Smooth muscle cell (in vitro differentiated cells): ENCODE measurements at regions not wholly inside any gene's neighbourhood (a gene's known extent, or its start where the extent isn't known, plus 50 kb on each side); places are given as distances from the start of the nearest gene placed in this dataset.

Experiments used
- DNase-seq: peaks from one replicate; lab custom pipeline; 2025; ENCODE audit not compliant: unreplicated experiment; lab: John Stamatoyannopoulos, UW
- H2AFZ ChIP-seq: fragments of 200-600 bp; sonication (generic); 2 replicates; pipeline ENCODE4 v1.6.0; 2016; ENCODE audit warnings: antibody characterized with exemption, low read depth, mild to moderate bottlenecking
- H3F3A ChIP-seq: fragments of 200-600 bp; sonication (generic); 2 replicates; pipeline ENCODE4 v1.6.0; 2017; ENCODE audit warnings: antibody characterized with exemption, low read depth
- H3K27ac ChIP-seq: fragments of 200-600 bp; sonication (generic); 2 replicates; pipeline ENCODE4 v1.5.1; 2016; ENCODE audit warnings: low read depth, mild to moderate bottlenecking
- H3K27me3 ChIP-seq: fragments of 200-600 bp; sonication (generic); 2 replicates; pipeline ENCODE4 v1.6.1; 2016; ENCODE audit warnings: low read depth, mild to moderate bottlenecking
- H3K36me3 ChIP-seq: fragments of 200-600 bp; sonication (generic); 2 replicates; pipeline ENCODE4 v1.5.1; 2016; ENCODE audit warnings: low read depth
- H3K4me1 ChIP-seq: fragments of 200-600 bp; sonication (generic); 2 replicates; pipeline ENCODE4 v1.5.1; 2016; ENCODE audit warnings: low read depth
- H3K4me2 ChIP-seq: fragments of 200-600 bp; sonication (generic); 2 replicates; pipeline ENCODE4 v1.6.0; 2016; ENCODE audit warnings: mild to moderate bottlenecking
- H3K4me3 ChIP-seq: fragments of 200-600 bp; sonication (generic); 2 replicates; pipeline ENCODE4 v1.5.1; 2016; ENCODE audit warnings: mild to moderate bottlenecking
- H3K79me2 ChIP-seq: fragments of 200-600 bp; sonication (generic); 2 replicates; pipeline ENCODE4 v1.6.0; 2016; ENCODE audit warnings: low read depth, mild to moderate bottlenecking
- H3K9ac ChIP-seq: fragments of 200-600 bp; sonication (generic); 2 replicates; pipeline ENCODE4 v1.6.0; 2016; ENCODE audit warnings: low read depth
- H3K9me3 ChIP-seq: fragments of 200-600 bp; sonication (generic); replicated peaks from 2 replicates; pipeline ENCODE4 v1.5.1; 2016; ENCODE audit warnings: low read depth
- H4K20me1 ChIP-seq: fragments of 200-600 bp; sonication (generic); 2 replicates; pipeline ENCODE4 v1.6.0; 2016; ENCODE audit warnings: low read depth
- WGBS: methylation state at CpG from one replicate; pipeline ENCODE4 v1.1.7; 2016; ENCODE audit warnings: low lambda C conversion rate; 5-methylcytosine and 5-hydroxymethylcytosine counted together
- TF ChIP-seq, protein P1 (sequence below): fragments of 200-600 bp; sonication (generic); IDR thresholded peaks from 2 replicates; pipeline ENCODE4 v1.5.1; 2017; ENCODE audit warnings: borderline replicate concordance, mild to moderate bottlenecking, antibody characterized with exemption; ENCODE audit not compliant: insufficient read depth, poor library complexity, severe bottlenecking

DNA sequence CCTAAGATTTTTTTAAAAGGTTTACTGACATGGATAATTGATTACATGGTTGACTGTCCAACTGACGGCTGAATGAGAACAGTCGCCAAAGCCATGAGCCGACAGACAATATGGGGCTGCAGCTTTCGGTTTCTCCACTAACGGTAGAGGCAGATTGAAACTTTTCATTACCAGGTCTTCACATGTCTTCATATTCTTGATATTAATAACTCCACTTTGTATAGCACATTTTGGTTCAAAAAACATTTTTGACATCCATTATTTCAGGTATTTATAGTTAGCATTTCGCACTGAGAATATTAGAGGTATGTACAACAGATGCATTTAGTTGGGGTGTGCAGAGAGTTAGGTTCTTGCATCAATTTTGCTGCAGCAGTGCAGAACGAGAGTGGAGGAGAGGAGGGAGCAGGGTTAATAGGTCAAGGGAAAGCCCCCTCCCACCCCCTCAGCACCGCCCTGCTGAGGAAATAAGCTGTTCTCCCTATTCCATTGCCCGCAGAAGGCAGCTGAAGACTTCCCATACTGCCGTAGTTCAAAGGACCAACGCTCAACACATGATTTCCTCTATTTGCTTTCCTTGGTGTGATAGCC lies 73.6 kb upstream of the ADTRP start:
- Histone ChIP-seq H3K4me3 (no peak overlapping the region), H3F3A (peaks cover 10% of the 10 kb centered on the region), H3K36me3 (no peaks in the 10 kb centered on the region), H3K79me2 (no peaks in the 10 kb centered on the region), H3K4me1 (peaks cover 6% of the 10 kb centered on the region), H2AFZ (no peak overlapping the region), H3K9ac (no peak overlapping the region), H4K20me1 (no peaks in the 10 kb centered on the region), H3K4me2 (no peak overlapping the region), H3K27ac (no peak overlapping the region), H3K27me3 (no peaks in the 10 kb centered on the region), H3K9me3 (no peaks in the 10 kb centered on the region)
- WGBS: 86% methylated on average over 11 of the region's 11 CpGs
- DNase-seq: no peak
- TF ChIP-seq, protein P1, sequence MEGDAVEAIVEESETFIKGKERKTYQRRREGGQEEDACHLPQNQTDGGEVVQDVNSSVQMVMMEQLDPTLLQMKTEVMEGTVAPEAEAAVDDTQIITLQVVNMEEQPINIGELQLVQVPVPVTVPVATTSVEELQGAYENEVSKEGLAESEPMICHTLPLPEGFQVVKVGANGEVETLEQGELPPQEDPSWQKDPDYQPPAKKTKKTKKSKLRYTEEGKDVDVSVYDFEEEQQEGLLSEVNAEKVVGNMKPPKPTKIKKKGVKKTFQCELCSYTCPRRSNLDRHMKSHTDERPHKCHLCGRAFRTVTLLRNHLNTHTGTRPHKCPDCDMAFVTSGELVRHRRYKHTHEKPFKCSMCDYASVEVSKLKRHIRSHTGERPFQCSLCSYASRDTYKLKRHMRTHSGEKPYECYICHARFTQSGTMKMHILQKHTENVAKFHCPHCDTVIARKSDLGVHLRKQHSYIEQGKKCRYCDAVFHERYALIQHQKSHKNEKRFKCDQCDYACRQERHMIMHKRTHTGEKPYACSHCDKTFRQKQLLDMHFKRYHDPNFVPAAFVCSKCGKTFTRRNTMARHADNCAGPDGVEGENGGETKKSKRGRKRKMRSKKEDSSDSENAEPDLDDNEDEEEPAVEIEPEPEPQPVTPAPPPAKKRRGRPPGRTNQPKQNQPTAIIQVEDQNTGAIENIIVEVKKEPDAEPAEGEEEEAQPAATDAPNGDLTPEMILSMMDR: no peak

DNA sequence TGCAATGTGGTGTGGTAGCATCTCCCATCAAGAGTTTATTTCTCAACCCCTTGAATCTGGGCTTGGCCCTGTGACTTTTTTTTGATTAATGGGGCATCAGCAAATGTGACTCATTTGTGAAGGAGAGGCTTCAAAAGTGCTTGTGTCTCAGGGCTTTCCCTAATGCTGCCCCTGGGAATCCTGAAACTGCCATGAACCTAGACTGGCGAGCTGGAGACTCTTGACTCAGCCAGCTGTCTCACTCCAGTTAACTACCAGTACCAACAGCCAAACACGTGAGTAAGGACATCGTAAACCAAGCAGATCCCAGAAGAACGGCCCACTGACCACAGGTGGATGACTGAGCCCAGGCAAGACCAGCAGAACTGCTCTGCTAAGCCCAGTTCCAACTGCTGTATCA lies 72.8 kb upstream of the ADTRP start:
- no peak overlapping the region for H2AFZ ChIP-seq
- H3K4me1 ChIP-seq: peaks cover 6% of the 10 kb centered on the region
- H3K36me3 ChIP-seq: no peaks in the 10 kb centered on the region
- no peaks in the 10 kb centered on the region for H3K27me3 ChIP-seq
- H3K27ac ChIP-seq: peak overlapping the region; percentile 13
- H3K4me3 ChIP-seq: no peak overlapping the region
- no peaks in the 10 kb centered on the region for H3K79me2 ChIP-seq
- no peak overlapping the region for H3K4me2 ChIP-seq
- no peak overlapping the region for H3K9ac ChIP-seq
- TF ChIP-seq, protein P1: no peak
- H3F3A ChIP-seq: peaks cover 10% of the 10 kb centered on the region
- H4K20me1 ChIP-seq: no peaks in the 10 kb centered on the region
- no peaks in the 10 kb centered on the region for H3K9me3 ChIP-seq
- 35% methylated on average over 4 of the region's 4 CpGs for WGBS
- DNase-seq: no peak

DNA sequence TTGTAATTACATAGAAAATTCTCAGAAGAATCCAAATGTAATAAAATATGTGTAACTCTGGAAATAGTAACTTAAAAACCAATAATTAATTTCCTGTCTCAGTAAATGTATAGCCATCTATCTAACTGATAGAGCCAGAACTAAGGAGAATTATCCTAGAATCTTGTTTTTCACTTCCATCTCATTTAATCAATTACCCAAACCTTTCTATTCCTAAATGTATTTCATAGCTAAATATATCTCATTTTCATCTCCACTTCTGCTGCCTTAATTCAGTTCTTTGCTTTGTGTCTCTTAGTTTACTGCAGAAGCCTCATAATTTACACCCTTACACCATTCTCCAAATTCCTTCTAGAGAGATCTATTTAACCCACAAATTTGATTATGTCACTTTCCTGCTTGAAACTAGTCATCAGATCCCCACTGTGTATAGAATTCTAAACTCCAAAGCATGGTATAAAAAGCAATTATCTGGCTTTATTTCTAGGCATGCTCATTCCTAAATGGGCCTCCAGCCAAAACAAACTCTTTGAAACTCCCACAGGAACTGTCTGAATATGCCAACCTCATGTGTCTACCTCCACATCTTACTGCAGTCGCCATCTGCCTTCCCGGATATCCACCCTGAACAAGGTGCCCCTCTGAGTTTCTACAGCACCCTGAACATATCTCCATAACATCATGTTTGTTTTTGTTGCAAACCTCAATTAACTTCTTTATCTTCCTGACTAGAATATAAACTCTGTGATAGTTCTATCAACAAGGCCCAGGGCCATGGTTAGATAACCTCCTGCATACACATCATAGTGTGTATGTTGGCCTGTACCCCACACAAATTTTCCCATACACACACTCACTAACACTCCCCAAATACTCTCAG lies 70.5 kb upstream of the ADTRP start:
- H3K4me3 ChIP-seq: no peak overlapping the region
- H3K36me3 ChIP-seq: no peaks in the 10 kb centered on the region
- peaks cover 6% of the 10 kb centered on the region for H3K4me1 ChIP-seq
- H3K79me2 ChIP-seq: no peaks in the 10 kb centered on the region
- 55% methylated on average over 2 of the region's 2 CpGs for WGBS
- no peaks in the 10 kb centered on the region for H3K27me3 ChIP-seq
- H3K27ac ChIP-seq: peak overlapping the region; percentile 88
- no peaks in the 10 kb centered on the region for H4K20me1 ChIP-seq
- TF ChIP-seq, protein P1: no peak
- peaks cover 10% of the 10 kb centered on the region for H3F3A ChIP-seq
- H3K9ac ChIP-seq: peak overlapping the region; percentile 61
- peak overlapping the region; percentile 40 for H3K4me2 ChIP-seq
- no peaks in the 10 kb centered on the region for H3K9me3 ChIP-seq
- DNase-seq: no peak
- no peak overlapping the region for H2AFZ ChIP-seq
